GM23338 (cell line): ENCODE measurements at regions not wholly inside any gene's neighbourhood (a gene's known extent, or its start where the extent isn't known, plus 50 kb on each side); places are given as distances from the start of the nearest gene placed in this dataset.

Experiments
- CTCF ChIP-seq, 2 experiments: fragments of 200-600 bp in 1 of 2; sonication (generic) in 1 of 2; conservative IDR thresholded peaks; 2 replicates each; pipeline versions ENCODE4 v1.5.1 to v1.6.1; 2016 to 2017; ENCODE audit warnings: antibody characterized with exemption in 2 of 2, low read depth in 2 of 2, mild to moderate bottlenecking in 2 of 2, moderate library complexity in 1 of 2
- EZH2 ChIP-seq: fragments of 200-600 bp; sonication (generic); IDR thresholded peaks from one replicate; pipeline ENCODE4 v1.8.0; 2017; ENCODE audit warnings: antibody characterized with exemption, mild to moderate bottlenecking, low read depth; ENCODE audit not compliant: unreplicated experiment

DNA sequence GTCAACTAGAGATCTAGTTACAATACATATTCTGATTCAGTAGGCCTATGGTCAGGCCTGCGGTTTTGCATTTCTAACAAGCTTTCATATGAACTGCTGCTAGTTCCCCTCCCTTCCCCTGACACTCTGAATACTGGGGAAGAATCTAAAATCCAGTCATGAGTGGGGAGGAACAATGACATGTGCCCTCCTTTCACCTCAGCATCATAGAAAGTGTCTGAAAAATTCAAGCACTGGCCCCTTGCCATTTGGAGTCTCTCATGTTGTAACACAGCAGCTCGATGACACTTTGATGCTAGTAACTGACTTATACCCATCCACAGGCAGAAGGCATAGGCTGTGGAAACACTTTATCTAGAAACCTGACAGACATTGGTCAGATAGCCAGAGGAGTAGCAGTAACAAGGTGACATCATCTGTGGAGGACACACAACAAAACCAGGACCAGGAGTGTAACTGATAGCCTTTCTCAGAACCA is 161.9 kb upstream of the RASSF8 start:
- TF ChIP-seq CTCF (conservative IDR thresholded peaks at IDR 0.05; ENCODE audit: low read depth in 2 of 2) (no peak), EZH2 (no peak)
